PC-3 (cell line): ENCODE measurements at regions not wholly inside any gene's neighbourhood (a gene's known extent, or its start where the extent isn't known, plus 50 kb on each side); places are given as distances from the start of the nearest gene placed in this dataset.

Source experiments
- EZH2phosphoT487 ChIP-seq: fragments of 300-600 bp; sonication (generic); IDR thresholded peaks from 2 replicates; pipeline ENCODE4 v1.6.1; 2018; ENCODE audit warnings: mild to moderate bottlenecking, antibody characterized with exemption, low read length, borderline replicate concordance
- TF ChIP-seq, protein P1 (sequence below): fragments of 300-600 bp; sonication (generic); conservative IDR thresholded peaks from 2 replicates; pipeline ENCODE4 v1.5.1; 2017; ENCODE audit warnings: antibody characterized with exemption, low read depth, mild to moderate bottlenecking, low read length

DNA sequence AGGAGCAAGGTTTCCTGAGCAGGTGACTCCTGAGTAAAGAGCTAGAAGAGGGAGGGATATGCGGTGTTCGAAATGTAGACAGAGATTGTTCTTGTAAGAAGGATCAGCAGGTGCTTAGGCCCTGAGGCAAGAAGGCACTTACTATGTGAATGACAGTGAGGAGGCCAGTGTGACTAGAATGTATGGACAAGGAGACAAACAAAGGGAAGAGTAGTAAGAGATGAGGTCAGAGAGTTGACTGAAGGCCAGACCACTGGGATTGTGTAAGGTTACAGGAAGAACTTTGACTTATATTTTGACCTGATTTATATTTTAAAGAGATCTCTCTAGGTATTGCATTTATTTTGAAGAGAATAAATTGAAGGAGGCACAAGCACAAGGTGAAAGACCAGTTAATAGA is 118.4 kb upstream of the ENPEP start:
- TF ChIP-seq, protein P1, sequence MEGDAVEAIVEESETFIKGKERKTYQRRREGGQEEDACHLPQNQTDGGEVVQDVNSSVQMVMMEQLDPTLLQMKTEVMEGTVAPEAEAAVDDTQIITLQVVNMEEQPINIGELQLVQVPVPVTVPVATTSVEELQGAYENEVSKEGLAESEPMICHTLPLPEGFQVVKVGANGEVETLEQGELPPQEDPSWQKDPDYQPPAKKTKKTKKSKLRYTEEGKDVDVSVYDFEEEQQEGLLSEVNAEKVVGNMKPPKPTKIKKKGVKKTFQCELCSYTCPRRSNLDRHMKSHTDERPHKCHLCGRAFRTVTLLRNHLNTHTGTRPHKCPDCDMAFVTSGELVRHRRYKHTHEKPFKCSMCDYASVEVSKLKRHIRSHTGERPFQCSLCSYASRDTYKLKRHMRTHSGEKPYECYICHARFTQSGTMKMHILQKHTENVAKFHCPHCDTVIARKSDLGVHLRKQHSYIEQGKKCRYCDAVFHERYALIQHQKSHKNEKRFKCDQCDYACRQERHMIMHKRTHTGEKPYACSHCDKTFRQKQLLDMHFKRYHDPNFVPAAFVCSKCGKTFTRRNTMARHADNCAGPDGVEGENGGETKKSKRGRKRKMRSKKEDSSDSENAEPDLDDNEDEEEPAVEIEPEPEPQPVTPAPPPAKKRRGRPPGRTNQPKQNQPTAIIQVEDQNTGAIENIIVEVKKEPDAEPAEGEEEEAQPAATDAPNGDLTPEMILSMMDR: no peak
- TF ChIP-seq EZH2phosphoT487: no peak
